Fibroblast of pulmonary artery (primary cell): ENCODE measurements at regions not wholly inside any gene's neighbourhood (a gene's known extent, or its start where the extent isn't known, plus 50 kb on each side); places are given as distances from the start of the nearest gene placed in this dataset.
"Not testable (repeated sequence)": the region's sequence is repeated elsewhere in the genome, so short reads cannot be mapped to it uniquely, and the experiment has no call there.

ENCODE experiments used
- DNase-seq: peaks from one replicate; pipeline ENCODE4 v3.0.0-alpha.2; 2010; ENCODE audit warnings: low read depth
- H3K4me3 ChIP-seq: replicated peaks from 2 replicates; pipeline ENCODE4 v1.5.1; 2011; ENCODE audit warnings: low read depth, mild to moderate bottlenecking, control low read depth, low read length, moderate library complexity
- TF ChIP-seq, protein P1 (sequence below): IDR thresholded peaks from 2 replicates; pipeline ENCODE4 v1.5.1; 2011; ENCODE audit warnings: mild to moderate bottlenecking, control low read depth, low read length, inconsistent platforms; ENCODE audit errors: missing control alignments

DNA sequence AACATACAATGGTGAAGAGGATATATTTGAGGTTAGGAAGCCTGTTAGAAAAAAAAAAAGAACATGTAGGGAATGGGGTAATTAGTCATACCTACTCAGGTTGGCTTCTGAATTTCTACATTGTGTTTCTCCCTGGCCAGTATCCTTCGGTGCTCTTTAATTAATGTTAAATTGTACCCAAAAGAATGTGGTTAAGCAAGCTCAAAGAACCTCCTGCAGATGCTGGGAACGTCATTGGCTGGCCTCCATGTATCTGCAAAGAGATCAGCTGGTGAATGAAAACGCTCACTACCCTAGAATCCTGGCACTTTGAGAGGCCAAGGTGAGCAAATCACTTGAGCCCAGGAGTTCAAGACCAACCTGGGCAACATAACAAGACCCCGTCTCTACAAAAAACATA is 942.3 kb upstream of the PRKX start:
- no peak overlapping the region for H3K4me3 ChIP-seq
- DNase-seq = no peak
- TF ChIP-seq, protein P1, sequence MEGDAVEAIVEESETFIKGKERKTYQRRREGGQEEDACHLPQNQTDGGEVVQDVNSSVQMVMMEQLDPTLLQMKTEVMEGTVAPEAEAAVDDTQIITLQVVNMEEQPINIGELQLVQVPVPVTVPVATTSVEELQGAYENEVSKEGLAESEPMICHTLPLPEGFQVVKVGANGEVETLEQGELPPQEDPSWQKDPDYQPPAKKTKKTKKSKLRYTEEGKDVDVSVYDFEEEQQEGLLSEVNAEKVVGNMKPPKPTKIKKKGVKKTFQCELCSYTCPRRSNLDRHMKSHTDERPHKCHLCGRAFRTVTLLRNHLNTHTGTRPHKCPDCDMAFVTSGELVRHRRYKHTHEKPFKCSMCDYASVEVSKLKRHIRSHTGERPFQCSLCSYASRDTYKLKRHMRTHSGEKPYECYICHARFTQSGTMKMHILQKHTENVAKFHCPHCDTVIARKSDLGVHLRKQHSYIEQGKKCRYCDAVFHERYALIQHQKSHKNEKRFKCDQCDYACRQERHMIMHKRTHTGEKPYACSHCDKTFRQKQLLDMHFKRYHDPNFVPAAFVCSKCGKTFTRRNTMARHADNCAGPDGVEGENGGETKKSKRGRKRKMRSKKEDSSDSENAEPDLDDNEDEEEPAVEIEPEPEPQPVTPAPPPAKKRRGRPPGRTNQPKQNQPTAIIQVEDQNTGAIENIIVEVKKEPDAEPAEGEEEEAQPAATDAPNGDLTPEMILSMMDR = no peak

DNA sequence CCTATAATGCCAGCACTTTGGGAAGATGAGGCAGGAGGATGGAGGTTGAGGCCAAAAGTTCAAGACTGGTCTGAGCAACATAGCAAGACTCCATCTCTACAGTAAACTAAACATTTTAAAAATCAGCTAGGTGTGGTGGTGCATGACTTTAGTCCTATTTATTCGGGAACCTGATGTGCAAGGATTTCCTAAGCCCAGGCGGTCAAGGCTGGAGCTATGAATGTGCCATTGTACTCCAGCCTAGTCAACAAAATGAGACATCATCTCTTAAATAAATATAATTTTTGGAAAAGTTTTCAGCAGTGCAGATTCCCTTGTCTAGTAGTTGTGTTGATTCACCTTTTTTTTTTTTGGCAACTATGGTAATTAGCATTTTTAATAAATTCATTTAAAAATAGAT is 928.7 kb upstream of the PRKX start:
- no peak overlapping the region for H3K4me3 ChIP-seq
- no peak for DNase-seq
- TF ChIP-seq, protein P1 = no peak

DNA sequence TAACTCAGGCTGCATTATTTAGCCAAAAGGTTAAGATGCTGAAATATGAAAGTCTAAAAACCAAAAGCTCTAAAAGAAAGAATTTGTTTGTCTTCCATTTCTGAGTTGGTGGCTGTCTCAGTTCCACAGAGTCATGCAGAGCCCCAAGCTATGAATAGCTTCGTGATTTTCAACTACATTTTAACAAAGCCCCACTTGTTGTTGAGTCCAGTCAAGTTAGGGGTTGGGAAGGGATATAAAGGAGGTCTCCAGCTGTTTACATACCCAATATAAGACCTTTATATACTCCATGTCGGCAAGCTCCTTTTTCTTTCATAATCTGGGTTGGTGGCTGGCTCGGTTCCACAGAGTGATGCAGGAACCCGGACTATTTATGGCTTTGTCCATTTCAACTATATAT is 924.6 kb upstream of the PRKX start:
- H3K4me3 ChIP-seq = no peak overlapping the region
- no peak for DNase-seq
- TF ChIP-seq, protein P1 = no peak

DNA sequence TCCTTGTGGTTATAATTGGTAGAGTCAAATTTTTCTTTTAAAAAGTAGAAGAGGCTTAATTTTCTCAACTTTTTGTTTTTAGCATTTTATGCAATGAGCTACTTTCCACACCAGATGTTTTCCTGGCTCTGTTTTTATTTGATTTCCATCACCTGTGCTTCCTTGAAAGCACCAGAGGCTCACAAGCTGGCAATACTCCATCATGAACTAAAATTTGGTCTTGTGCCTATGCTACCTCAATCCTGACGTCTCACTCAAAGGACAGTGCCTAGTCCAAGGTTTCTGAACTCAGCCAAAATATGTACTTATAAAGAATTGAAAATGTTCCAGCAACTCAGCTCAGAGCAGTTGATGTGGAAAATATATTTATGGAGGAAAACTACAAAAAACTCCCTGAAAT is 914.0 kb upstream of the PRKX start:
- TF ChIP-seq, protein P1 = no peak
- H3K4me3 ChIP-seq = no peak overlapping the region
- no peak for DNase-seq

DNA sequence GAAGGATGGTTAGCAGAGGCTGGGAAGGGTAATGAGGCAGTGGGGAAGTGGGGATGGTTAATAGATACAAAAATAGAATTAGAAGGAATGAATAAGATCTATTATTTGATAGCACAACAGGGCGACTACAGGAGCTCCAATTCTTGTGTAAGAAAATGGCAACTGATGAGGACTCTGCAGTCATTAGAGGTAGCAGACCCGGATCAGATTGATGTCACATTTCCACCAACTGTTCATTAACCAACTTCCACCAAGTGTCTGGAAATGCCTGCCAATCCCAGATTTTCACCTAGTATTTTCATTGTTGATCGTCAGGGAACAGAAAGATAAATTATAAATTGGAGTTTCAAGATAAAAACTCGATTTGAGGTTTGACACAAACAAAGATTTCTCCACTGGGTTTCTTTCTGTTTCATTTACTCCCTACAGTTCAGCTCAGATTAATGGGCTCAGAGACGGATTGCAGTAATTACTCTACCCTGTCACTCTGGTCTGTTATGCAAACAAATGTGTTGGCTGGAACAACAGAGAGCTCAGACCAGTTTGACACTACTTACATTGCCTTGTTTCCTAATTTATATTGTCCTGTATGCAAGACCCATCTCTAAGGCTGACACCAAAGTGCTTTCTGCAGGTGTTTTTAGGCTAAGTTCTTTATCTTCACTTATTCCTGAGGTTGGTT is 909.2 kb upstream of the PRKX start:
- no peak overlapping the region for H3K4me3 ChIP-seq
- TF ChIP-seq, protein P1 = no peak
- DNase-seq = no peak

DNA sequence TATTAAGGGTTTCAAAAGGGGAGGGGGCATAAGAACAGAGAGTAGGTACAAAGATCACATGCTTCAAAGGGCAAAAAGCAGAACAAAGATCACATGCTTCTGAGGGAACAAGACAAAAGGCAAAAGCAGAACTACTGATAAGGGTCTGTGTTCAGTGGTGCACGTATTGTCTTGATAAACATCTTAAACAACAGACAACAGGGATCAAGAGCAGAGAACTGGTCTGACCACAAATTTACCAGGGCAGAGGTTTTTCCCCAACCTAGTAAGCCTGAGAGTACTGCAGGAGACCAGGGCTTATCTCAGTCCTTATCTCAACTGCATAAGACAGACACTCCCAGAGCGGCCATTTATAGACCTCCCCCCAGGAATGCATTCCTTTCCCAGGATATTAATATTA is 900.2 kb upstream of the PRKX start:
- DNase-seq, H3K4me3 ChIP-seq: not testable (repeated sequence)

DNA sequence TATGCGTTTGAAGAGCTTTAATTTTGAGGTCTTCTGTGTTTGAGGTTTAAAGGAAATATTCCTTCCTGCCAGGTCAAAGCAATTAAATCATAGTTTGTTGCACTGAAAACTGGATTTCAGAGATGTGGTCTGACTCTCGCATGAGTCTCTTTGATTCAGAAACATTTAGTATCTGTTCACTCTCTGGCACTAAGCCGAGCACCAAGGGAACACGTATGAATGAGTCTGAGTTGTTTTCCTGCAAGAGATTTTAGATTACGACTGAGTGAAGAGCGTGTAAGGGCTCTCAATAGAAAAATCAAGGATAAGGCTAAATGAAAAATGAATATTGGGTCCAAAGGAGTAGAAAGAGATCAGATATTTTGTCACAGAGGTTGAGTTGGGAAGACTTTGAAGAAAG is 875.4 kb upstream of the PRKX start:
- TF ChIP-seq, protein P1 = no peak
- no peak for DNase-seq

More for the DNA sequence above, 875.4 kb upstream of the PRKX start:
- no peak overlapping the region for H3K4me3 ChIP-seq
